Left hindlimb (tissue), 1 donor: ENCODE measurements at regions not wholly inside any gene's neighbourhood (a gene's known extent, or its start where the extent isn't known, plus 50 kb on each side); places are given as distances from the start of the nearest gene placed in this dataset.
"Not testable (repeated sequence)": the region's sequence is repeated elsewhere in the genome, so short reads cannot be mapped to it uniquely, and the experiment has no call there.

Experiments
- DNase-seq: peaks from one replicate; pipeline ENCODE4 v3.0.0-alpha.2; 2018

DNA sequence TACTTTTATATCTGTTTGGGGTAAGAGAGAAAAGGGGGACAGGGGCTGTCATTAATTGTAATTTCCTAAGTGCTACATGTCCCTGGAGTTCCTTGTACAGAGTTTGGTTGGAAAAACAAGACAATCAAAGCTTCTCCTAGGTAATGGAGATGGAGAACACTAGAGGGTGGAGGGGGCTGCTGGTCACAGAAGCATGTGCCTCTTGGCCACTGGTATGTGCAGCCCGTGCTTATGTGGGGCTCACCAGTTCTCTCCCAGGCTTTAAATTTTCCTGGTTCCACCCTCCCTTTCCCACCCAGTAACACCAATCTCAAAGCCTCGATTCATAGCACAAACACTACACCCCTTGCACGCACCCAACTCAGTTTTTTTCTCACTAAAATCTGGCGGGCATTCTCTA, 165.6 kb downstream of the SAMD5 start:
- no peak for DNase-seq

GRCh38 chr6:147674794-147675193, 166.3 kb downstream of the SAMD5 start:
- DNase-seq, result no peak

GRCh38 chr6:147675281-147675680, 166.8 kb downstream of the SAMD5 start:
- DNase-seq, result no peak

DNA sequence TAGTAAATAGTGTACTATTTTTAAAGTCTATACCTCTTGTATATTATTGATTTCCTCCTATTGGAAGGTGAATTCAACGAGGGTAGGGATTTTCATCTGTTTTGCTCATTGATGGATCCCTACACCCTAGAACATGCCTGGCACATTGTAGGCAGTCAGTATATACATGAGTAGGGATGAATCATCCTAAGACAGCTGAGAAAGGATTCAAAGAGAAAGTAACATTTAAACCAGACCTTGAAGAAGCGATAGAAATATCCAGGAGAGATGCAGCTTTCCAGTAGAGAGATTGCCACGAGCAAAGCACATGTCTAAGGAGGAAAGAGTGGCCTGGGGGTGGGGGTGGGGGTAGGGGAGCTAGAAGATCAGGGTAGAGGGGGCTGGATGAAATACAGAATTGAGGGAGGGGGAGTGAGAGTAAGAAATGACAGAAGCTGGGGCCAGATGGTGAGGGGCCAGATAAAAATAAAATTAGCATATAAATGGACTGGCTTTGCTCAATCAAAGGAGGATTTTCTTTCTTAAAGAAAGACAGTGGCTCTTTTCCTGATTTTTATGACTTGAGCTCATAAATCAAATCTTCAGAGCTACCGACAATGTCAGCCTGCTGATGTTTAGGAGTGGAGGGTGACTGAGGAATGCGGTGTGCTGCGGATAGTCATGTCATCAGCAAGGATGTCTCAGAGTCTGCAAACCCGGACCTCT, 168.2 kb downstream of the SAMD5 start:
- DNase-seq, result no peak

GRCh38 chr6:147677647-147678046, 169.2 kb downstream of the SAMD5 start:
- no peak for DNase-seq

- no peak for DNase-seq
Observed at GRCh38 chr6:147678253-147678652, 169.8 kb downstream of the SAMD5 start.

GRCh38 chr6:147684906-147685305, 176.4 kb downstream of the SAMD5 start:
- no peak for DNase-seq

- DNase-seq, result no peak
Observed at GRCh38 chr6:147689398-147689797, 180.9 kb downstream of the SAMD5 start.

DNA sequence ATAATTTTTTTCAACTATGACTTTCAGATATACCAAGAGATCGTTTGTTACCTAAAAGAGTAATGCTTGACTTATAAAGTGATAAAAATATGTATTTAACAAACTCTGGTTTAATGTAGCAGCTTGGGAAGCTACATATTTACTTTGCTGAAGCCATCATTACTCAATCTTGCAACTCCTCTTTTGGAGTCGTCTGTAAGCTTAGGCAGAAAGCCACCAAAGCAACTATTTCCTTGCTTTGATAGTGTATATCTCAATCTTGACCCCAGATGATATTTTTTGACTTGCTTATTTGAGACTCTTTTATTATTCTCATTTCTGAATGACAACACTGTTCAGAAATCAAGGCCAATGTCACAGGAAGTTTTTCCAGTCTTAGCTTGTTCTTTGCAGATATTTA, 183.0 kb downstream of the SAMD5 start:
- no peak for DNase-seq

- DNase-seq, result no peak
Observed at GRCh38 chr6:147693181-147693580, 184.7 kb downstream of the SAMD5 start.

GRCh38 chr6:147694556-147694955, 186.1 kb downstream of the SAMD5 start:
- DNase-seq, result not testable (repeated sequence)

DNA sequence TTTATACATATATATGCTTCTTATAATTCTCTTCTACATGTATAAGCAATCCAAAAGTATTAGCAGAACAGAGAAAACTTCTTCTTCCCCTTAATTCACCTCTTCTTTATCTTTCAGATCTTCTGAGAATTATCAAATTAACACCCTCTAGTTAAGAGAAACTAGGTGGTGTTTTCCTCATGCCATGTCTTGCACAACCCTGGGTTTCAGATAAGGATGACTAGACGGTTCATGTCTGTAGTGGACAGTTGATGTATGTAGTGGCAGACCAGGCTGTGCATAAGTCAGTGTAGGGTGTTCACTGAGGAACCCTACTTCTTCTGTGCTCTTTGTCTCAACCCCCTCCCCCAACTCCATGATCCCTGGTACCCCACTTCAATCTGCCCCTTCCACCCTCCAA, 187.3 kb downstream of the SAMD5 start:
- DNase-seq, result no peak

DNA sequence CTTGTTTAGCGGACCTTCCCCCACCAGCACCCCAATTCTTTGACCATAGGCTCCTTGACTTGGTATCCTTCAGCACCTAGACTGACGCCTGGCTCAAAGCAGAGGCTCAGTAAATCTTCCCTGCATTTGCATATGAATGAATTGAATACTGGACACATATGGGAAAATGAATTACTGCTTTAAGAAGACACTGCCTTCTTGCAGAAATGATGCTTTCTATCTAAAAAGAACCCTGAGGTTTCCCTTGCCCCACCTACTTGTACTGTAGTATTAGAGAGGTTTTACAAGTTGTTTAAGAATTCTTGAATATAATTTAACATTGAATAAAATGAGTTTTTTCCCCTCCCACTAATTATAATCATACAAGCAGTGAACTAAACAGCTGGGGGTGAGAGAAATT, 190.7 kb downstream of the SAMD5 start:
- no peak for DNase-seq

GRCh38 chr6:147699637-147700036, 191.1 kb downstream of the SAMD5 start:
- no peak for DNase-seq

DNA sequence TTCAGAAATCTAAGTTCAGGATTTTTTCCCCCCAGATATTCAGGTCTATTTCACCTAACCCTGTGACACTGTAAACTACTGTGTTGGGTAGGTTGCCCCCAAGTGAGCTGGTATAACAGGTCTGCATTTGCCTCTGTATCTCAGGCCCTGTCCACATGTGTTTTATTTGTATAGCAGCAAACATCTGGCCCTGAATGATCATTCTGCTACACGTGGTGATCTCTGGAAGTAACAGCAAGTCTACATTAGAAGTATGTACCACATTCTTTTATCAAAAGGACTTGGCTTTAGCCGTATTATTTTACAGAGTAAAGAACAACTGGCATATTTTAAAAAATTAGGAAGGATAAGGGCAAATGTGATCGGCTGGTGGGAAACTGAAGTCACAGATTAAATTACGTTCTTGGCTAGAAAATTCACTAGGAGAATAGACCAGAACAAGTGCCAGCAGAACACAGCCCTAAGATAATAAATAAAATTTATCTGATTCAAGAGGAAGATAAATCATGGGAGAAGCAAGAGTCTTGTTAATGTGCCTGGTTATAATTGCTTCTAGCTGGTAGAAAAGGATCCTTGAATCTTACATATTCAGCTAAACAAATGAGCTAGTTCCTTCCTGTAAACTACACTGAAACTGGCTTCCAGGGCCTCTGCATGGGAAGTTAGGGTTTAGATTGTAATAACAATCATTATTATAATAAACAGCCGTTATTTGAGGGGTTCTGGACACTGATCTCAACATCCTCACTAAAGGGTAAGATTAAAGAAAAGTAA, 192.1 kb downstream of the SAMD5 start:
- DNase-seq, result no peak

DNA sequence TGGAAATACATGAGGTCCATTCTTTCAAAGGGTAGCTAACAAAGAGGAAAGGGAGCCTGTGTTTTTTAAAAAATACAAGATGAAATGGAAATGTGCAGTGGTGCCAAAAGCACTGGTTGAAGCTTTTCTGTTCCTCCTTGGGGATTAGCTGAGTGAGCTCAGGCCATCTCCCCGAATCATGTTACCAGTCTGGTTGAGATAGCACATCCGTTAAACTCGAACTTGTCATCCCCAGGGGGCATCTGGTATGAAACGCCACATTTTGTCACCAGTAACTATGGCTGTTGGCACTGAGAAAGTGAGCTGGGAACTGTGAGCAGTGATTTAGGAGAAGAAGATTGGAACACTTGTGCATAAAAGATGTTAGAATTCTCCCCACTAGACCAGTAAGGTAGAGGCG, 196.2 kb downstream of the SAMD5 start:
- no peak for DNase-seq

DNA sequence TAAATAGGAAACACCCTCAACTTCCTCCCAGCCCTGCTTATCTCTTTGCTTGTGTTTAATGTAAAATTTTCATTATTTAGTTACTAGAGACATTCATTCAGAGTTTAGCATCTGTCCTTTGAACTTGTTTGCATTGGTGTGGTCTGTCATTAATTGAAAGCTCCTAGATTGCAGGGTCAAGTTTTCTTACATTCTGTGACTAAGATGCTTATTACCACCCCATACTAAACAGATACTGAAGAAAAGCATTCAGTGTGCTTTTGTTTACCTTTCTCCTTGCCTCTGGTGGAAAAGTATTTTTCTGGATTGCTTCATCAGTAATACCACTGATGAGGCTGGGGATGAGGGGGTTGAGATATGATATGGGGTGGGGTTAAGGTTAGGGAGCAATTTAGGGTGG, 199.0 kb downstream of the SAMD5 start:
- no peak for DNase-seq

DNA sequence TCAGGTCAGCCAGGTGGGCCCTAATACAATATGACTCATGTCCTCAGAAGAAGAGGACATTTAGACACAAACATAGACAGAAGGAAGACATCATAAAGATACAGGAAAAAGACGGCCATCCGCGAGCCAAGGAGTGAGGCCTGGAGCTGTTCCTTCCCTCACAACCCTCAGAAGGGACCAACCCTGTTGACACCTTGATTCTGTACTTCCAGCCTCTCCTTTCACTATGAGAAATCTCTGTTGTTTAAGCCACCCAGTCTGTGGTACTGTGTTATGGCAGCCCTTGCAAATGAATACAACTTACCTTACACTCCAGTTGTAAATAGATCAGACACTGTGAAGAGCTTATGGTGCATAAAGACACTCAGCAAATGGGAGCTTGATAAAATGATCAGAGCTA, 199.7 kb downstream of the SAMD5 start:
- DNase-seq, result no peak

- DNase-seq, result no peak
Observed at GRCh38 chr6:147709396-147710272, 201.1 kb downstream of the SAMD5 start.

- DNase-seq, result no peak
Observed at GRCh38 chr6:147710890-147711289, 202.4 kb downstream of the SAMD5 start.

GRCh38 chr6:147711476-147711875, 203.0 kb downstream of the SAMD5 start:
- no peak for DNase-seq

DNA sequence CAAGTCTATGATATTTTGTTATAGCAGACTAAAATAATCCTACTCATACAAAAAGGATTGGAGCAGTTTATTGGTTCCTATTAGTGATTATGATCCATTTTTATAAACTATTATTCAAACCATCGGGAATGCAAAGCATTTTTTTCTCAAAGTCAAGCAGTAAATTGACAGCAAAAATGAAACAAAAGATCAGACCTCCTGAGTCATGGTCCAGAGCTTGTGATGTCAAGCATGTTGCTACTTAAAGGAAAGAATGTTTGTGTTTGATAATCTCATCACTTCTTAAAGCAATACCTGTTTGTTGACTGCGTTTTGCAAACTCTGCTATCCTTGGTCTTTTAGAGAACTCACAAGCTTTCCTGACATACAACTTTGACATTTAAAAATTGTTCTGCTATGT, 204.4 kb downstream of the SAMD5 start:
- DNase-seq, result no peak

DNA sequence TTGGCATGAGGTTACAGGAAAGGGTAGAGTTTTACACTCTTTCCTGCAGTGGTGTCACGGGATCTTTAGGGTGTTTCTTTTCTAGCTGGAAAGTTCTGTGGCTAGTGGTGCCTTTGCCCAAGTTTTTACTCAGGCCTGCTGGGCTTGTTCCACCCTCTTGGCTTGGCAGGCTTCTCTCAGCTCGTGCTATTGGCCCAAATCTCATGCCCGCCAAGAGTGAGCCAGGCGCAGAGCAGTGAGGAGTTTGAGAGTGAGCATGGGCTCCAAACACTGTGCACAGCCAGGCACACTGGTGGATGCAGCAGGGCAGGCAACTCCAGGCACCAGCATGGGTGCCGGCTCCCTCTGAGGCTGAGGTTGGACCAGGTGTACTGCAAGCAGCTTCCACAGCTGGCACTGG, 206.5 kb downstream of the SAMD5 start:
- no peak for DNase-seq

- DNase-seq, result no peak
Observed at GRCh38 chr6:147716434-147716833, 207.9 kb downstream of the SAMD5 start.
